ENCODE measurements at regions not wholly inside any gene's neighbourhood (a gene's known extent, or its start where the extent isn't known, plus 50 kb on each side); places are given as distances from the start of the nearest gene placed in this dataset.

- TF ChIP-seq CTCF (IDR thresholded peaks at IDR 0.05) (no peak), POLR2A (IDR thresholded peaks at IDR 0.05) (no peak)
Observed at GRCh38 chr4:28247805-28248204, 1387.2 kb downstream of the STIM2 start.
